Tibial nerve (tissue), 4 donors: ENCODE measurements at regions not wholly inside any gene's neighbourhood (a gene's known extent, or its start where the extent isn't known, plus 50 kb on each side); places are given as distances from the start of the nearest gene placed in this dataset.

ENCODE experiments used
- DNase-seq, 2 donors: peaks; one replicate each; pipeline ENCODE4 v3.0.0-alpha.2; 2019; ENCODE audit warnings: low spot score in 2 of 2
- H3K27ac ChIP-seq, 4 donors: fragments of 200-600 bp; sonication (generic) in 3 of 4; one replicate each; pipeline ENCODE4 v1.5.1; 2017 to 2019; ENCODE audit warnings: mild to moderate bottlenecking in 1 of 4
- H3K27me3 ChIP-seq, 2 donors: fragments of 200-600 bp; sonication (generic) in 1 of 2; one replicate each; pipeline versions ENCODE4 v1.5.1 to v1.6.0; 2017 to 2019
- H3K36me3 ChIP-seq, 3 donors: fragments of 200-600 bp; sonication (generic); one replicate each; pipeline ENCODE4 v1.5.1; 2018 to 2019
- H3K4me1 ChIP-seq, 4 donors: fragments of 200-600 bp; sonication (generic) in 3 of 4; one replicate each; pipeline ENCODE4 v1.5.1; 2017 to 2019
- H3K4me3 ChIP-seq, 4 donors: fragments of 200-600 bp; sonication (generic) in 3 of 4; one replicate each; pipeline ENCODE4 v1.5.1; 2017 to 2019; ENCODE audit warnings: mild to moderate bottlenecking in 1 of 4, moderate library complexity in 1 of 4
- H3K9me3 ChIP-seq, 4 donors: fragments of 200-600 bp; sonication (generic) in 3 of 4; one replicate each; pipeline ENCODE4 v1.5.1; 2017 to 2019
- EP300 ChIP-seq, 2 donors: sonication (generic); formaldehyde crosslinking; IDR thresholded peaks; one replicate each; pipeline ENCODE4 v1.6.1; 2017; ENCODE audit warnings: antibody characterized with exemption in 2 of 2, mild to moderate bottlenecking in 1 of 2
- POLR2A ChIP-seq, 2 donors: fragments of 450-650 bp; IDR thresholded peaks; one replicate each; pipeline ENCODE4 v1.6.1; 2017; ENCODE audit warnings: antibody characterized with exemption in 2 of 2, mild to moderate bottlenecking in 2 of 2, moderate library complexity in 2 of 2
- WGBS, 2 donors: methylation state at CpG; one replicate each; pipeline ENCODE4 v1.1.5; 2018; 5-methylcytosine and 5-hydroxymethylcytosine counted together
- TF ChIP-seq, protein P1 (sequence below), 5 experiments: fragments of 200-600 bp in 3 of 5; fragments of 450-650 bp in 2 of 5; sonication (generic) in 3 of 5; IDR thresholded peaks; one replicate each; pipeline ENCODE4 v1.5.1; 2016 to 2019; ENCODE audit warnings: antibody characterized with exemption in 5 of 5, mild to moderate bottlenecking in 3 of 5, moderate library complexity in 2 of 5

DNA sequence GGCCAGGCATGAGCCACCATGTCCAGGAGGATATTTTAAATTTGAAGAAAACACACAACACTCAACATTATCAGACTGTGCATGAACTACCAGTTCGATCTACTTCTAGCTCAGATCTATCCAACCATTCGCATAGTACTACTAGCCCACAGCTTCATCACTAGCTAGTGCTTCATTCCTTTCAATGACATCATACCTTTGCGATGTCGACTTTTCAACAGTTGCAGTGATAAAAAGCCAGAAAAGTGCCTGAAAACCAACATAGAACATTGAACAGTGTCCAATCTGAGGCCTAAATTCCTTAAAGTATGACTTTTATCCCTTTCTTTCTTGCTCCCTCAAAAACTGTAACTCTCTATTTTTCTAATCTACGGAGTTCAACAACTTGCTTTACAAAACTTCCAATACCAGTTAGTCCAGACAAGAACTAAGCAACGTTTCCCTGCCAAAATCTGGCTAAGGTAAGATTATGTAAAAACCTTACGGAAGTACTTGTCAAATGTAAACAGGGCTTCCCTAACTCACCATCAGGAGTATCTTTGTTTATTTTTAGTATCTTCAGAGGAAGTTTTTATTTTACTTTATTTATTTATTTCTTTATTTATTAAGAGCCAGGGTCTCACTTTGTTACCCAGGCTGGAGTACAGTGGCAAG, 434.0 kb upstream of the JARID2 start:
- TF ChIP-seq EP300 (IDR thresholded peaks at IDR 0.05) (no peak), POLR2A (IDR thresholded peaks at IDR 0.05) (no peak)
- TF ChIP-seq, protein P1, sequence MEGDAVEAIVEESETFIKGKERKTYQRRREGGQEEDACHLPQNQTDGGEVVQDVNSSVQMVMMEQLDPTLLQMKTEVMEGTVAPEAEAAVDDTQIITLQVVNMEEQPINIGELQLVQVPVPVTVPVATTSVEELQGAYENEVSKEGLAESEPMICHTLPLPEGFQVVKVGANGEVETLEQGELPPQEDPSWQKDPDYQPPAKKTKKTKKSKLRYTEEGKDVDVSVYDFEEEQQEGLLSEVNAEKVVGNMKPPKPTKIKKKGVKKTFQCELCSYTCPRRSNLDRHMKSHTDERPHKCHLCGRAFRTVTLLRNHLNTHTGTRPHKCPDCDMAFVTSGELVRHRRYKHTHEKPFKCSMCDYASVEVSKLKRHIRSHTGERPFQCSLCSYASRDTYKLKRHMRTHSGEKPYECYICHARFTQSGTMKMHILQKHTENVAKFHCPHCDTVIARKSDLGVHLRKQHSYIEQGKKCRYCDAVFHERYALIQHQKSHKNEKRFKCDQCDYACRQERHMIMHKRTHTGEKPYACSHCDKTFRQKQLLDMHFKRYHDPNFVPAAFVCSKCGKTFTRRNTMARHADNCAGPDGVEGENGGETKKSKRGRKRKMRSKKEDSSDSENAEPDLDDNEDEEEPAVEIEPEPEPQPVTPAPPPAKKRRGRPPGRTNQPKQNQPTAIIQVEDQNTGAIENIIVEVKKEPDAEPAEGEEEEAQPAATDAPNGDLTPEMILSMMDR (IDR thresholded peaks at IDR 0.05) = no peak
- Histone ChIP-seq H3K36me3 (no peaks in the 10 kb centered on the region), H3K27ac (peak overlapping the region in 1 of 4 donors; percentile 4), H3K4me3 (no peak overlapping the region), H3K9me3 (no peaks in the 10 kb centered on the region), H3K27me3 (no peaks in the 10 kb centered on the region), H3K4me1 (peaks cover 0 to 17% (median 5%) of the 10 kb centered on the region in 4 donors)
- 66 to 73% methylated on average over 7 of the region's 7 CpGs for WGBS, 2 donors
- no peak for DNase-seq

GRCh38 chr6:14814016-14814415, 431.9 kb upstream of the JARID2 start:
- H3K27me3 ChIP-seq = no peaks in the 10 kb centered on the region
- H3K27ac ChIP-seq = peak overlapping the region in 1 of 4 donors; percentile 56
- no peak for TF ChIP-seq EP300 (IDR thresholded peaks at IDR 0.05)
- TF ChIP-seq, protein P1 (IDR thresholded peaks at IDR 0.05) = no peak
- TF ChIP-seq POLR2A (IDR thresholded peaks at IDR 0.05) = no peak
- 69 to 78% methylated on average over 2 of the region's 2 CpGs for WGBS, 2 donors
- H3K9me3 ChIP-seq = no peaks in the 10 kb centered on the region
- H3K36me3 ChIP-seq = no peaks in the 10 kb centered on the region
- H3K4me1 ChIP-seq = peaks cover 0 to 20% (median 5%) of the 10 kb centered on the region in 4 donors
- no peak overlapping the region for H3K4me3 ChIP-seq
- no peak for DNase-seq

DNA sequence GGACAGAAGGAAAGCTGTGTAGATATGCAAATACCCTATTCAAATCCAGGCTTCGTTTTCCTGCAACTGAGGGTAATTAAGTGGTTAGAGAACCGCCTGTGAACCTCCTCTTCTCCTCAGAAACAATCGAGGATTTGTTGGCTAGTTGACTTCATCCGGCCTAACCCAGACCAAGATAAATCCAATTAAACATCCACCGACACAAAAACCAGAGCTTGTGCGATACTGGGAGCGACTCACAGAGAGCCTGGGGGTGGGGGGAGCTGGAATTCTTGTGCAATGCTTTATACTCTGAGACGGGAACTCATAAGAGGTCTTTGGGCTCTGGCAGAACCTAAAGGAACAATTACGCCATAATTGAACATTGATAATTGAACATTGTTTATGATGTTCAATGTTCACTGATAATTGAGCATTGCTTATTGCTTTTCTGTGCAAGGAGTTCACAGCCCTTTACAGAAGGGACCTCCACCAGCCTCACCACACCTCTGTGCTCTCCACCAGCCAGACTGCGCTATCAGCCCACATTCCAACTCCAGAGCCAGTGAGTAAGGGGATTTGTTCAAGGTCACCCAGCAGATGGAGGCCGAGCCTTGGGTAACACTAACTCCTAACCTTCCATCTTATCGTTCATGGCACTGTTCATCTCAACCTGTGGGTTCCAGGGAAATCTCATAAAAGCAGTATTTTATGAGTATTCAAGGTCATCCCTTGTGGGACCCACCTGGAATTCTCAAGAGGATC, 429.6 kb upstream of the JARID2 start:
- 42 to 50% methylated on average over 12 of the region's 12 CpGs for WGBS, 2 donors
- Histone ChIP-seq H3K27ac (peak overlapping the region in 3 of 4 donors; percentile 15 to 76 (median 69)), H3K27me3 (no peaks in the 10 kb centered on the region), H3K4me1 (peaks cover 0 to 20% (median 5%) of the 10 kb centered on the region in 4 donors), H3K4me3 (no peak overlapping the region), H3K9me3 (no peaks in the 10 kb centered on the region), H3K36me3 (no peaks in the 10 kb centered on the region)
- TF ChIP-seq POLR2A (IDR thresholded peaks at IDR 0.05) (no peak), EP300 (IDR thresholded peaks at IDR 0.05) (peak in 1 of 2 donors; percentile 16)
- TF ChIP-seq, protein P1 (IDR thresholded peaks at IDR 0.05) = no peak
- no peak for DNase-seq

DNA sequence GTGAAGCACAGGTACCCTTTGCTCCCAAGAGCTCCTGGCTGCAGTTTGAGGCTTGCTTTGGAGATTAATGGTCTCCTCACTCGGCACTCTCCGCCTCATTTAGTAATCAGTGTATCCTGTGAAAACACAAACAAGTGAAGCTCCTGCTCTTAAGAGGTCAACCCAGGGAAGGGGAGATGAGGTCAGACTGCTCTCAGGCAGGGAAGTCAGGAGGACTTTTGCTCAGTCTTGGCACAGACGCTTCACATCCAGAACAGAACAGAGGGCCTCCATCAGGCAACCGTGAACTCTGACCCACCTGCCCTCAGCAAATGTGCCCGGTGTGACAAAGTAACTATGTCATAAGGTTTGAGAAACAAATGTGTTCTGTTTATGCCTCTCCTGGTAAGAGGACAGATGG, 428.8 kb upstream of the JARID2 start:
- TF ChIP-seq EP300 (IDR thresholded peaks at IDR 0.05) (no peak), POLR2A (IDR thresholded peaks at IDR 0.05) (no peak)
- TF ChIP-seq, protein P1 (IDR thresholded peaks at IDR 0.05) = no peak
- Histone ChIP-seq H3K4me3 (no peak overlapping the region), H3K27me3 (no peaks in the 10 kb centered on the region), H3K27ac (peak overlapping the region in 2 of 4 donors; percentile 36 to 76), H3K36me3 (no peaks in the 10 kb centered on the region), H3K9me3 (no peaks in the 10 kb centered on the region), H3K4me1 (peaks cover 0 to 20% (median 5%) of the 10 kb centered on the region in 4 donors)
- WGBS, 2 donors = 74 to 79% methylated on average over 5 of the region's 5 CpGs
- no peak for DNase-seq

GRCh38 chr6:14818422-14818884, 427.4 kb upstream of the JARID2 start:
- 53 to 69% methylated on average over 10 of the region's 10 CpGs for WGBS, 2 donors
- no peak overlapping the region for H3K4me3 ChIP-seq
- peaks cover 0 to 28% (median 6%) of the 10 kb centered on the region in 4 donors for H3K4me1 ChIP-seq
- TF ChIP-seq POLR2A (IDR thresholded peaks at IDR 0.05) = no peak
- TF ChIP-seq, protein P1 (IDR thresholded peaks at IDR 0.05) = no peak
- no peaks in the 10 kb centered on the region for H3K27me3 ChIP-seq
- H3K9me3 ChIP-seq = no peaks in the 10 kb centered on the region
- H3K36me3 ChIP-seq = no peaks in the 10 kb centered on the region
- DNase-seq = no peak
- no peak overlapping the region for H3K27ac ChIP-seq
